ENCODE measurements at regions not wholly inside any gene's neighbourhood (a gene's known extent, or its start where the extent isn't known, plus 50 kb on each side); places are given as distances from the start of the nearest gene placed in this dataset.

- WGBS (ENCODE audit: extremely low coverage, insufficient read length, low lambda C conversion rate): no CpG with 5 or more reads among the region's 3 CpGs
These were observed 111.4 kb downstream of the TFPI2 start for GRCh38 chr7:93779115-93779514.

More at GRCh38 chr7:93779115-93779514, 111.4 kb downstream of the TFPI2 start:
- H4K8ac ChIP-seq (replicated peaks; ENCODE audit: insufficient read length, low read depth, low read length): no peak overlapping the region
- no peaks in the 10 kb centered on the region for H3K4me1 ChIP-seq (ENCODE audit: insufficient read depth, low read length)
- no peak overlapping the region for H3K4me2 ChIP-seq (ENCODE audit: insufficient read depth, insufficient read length, low read length)
- no peak overlapping the region for H2AK5ac ChIP-seq (ENCODE audit: insufficient read length, low read length)
- Mint-ChIP-seq H3K27ac (no peak overlapping the region), H3K27me3 (ENCODE audit: low read depth) (peaks cover 5% of the 10 kb centered on the region; the same call in 1 of the 2 replicates), H3K4me1 (no peaks in the 10 kb centered on the region), H3K4me3 (no peak overlapping the region), H3K36me3 (ENCODE audit: insufficient read depth in 1 of 3, low read depth in 3 of 3) (no peaks in the 10 kb centered on the region), H3K9me3 (no peaks in the 10 kb centered on the region)
- no peaks in the 10 kb centered on the region for H3K79me2 ChIP-seq (ENCODE audit: insufficient read depth, low read length)
- H4K91ac ChIP-seq (ENCODE audit: insufficient read length, low read depth, low read length): no peak overlapping the region
- no peak overlapping the region for H2BK120ac ChIP-seq (ENCODE audit: low read depth, low read length, poor library complexity, severe bottlenecking)
- no peak for TF ChIP-seq CTCF (conservative IDR thresholded peaks at IDR 0.05)
- no peak overlapping the region for H4K5ac ChIP-seq (ENCODE audit: insufficient read length, low read depth, low read length)
- H3K18ac ChIP-seq (ENCODE audit: insufficient read length, low read depth, low read length): no peak overlapping the region
- no peak overlapping the region for H2BK5ac ChIP-seq (ENCODE audit: insufficient read length, low read length)
- H3K79me1 ChIP-seq (ENCODE audit: insufficient read depth, low read depth, low read length, poor library complexity, severe bottlenecking): no peaks in the 10 kb centered on the region
- H2AFZ ChIP-seq (ENCODE audit: low read length): no peak overlapping the region
- H2BK20ac ChIP-seq (ENCODE audit: low read depth, low read length, poor library complexity, severe bottlenecking): no peak overlapping the region
- H3K23me2 ChIP-seq (ENCODE audit: insufficient read length, low read depth, low read length, poor library complexity, severe bottlenecking): no peaks in the 10 kb centered on the region
- no peak overlapping the region for H2BK15ac ChIP-seq (ENCODE audit: low read depth, low read length)
- no peak overlapping the region for H2BK12ac ChIP-seq (ENCODE audit: insufficient read length, low read depth, low read length)
- no peak overlapping the region for H3K9ac ChIP-seq (ENCODE audit: extremely low read depth, insufficient read length, low read length)
- no peak overlapping the region for H3K4ac ChIP-seq (ENCODE audit: low read depth, low read length)
- peaks cover 4% of the 10 kb centered on the region for H4K20me1 ChIP-seq (ENCODE audit: control insufficient read depth, insufficient read depth, insufficient read length)
- no peak overlapping the region for H3K27ac ChIP-seq (ENCODE audit: insufficient read length, low read depth, low read length)
- no peak overlapping the region for H3T11ph ChIP-seq (ENCODE audit: low read length)
- H3K23ac ChIP-seq (ENCODE audit: insufficient read length, low read depth, low read length): no peak overlapping the region
- H3K9me3 ChIP-seq (ENCODE audit: control insufficient read depth, low read depth, low read length): no peaks in the 10 kb centered on the region
- no peaks in the 10 kb centered on the region for H3K27me3 ChIP-seq (ENCODE audit: insufficient read depth, low read length)
- H3K56ac ChIP-seq (ENCODE audit: insufficient read length, low read depth, low read length): no peak overlapping the region
- no peak overlapping the region for H3K14ac ChIP-seq (ENCODE audit: insufficient read depth, low read length)
- DNase-seq: no peak

All from H9 (cell line).